Spleen (tissue), 7 donors: ENCODE measurements at regions not wholly inside any gene's neighbourhood (a gene's known extent, or its start where the extent isn't known, plus 50 kb on each side); places are given as distances from the start of the nearest gene placed in this dataset.

Source experiments
- POLR2AphosphoS5 ChIP-seq, 3 donors: sonication (generic); formaldehyde crosslinking; IDR thresholded peaks; one replicate each; pipeline ENCODE4 v1.5.1; 2017; ENCODE audit warnings: antibody characterized with exemption in 3 of 3
- TF ChIP-seq, protein P1 (sequence below), 11 experiments: fragments of 200-600 bp in 7 of 11; fragments of 450-650 bp in 4 of 11; sonication (generic) in 4 of 11; IDR thresholded peaks in 8 of 11; conservative IDR thresholded peaks in 3 of 11; 1 replicate in 7 of 11; 2 replicates in 4 of 11; pipeline versions ENCODE4 v1.4.0 to v1.8.0; 2016 to 2021; ENCODE audit warnings: antibody characterized with exemption in 11 of 11, inconsistent platforms in 4 of 11, mild to moderate bottlenecking in 1 of 11
- donor health status: DM: no; HTN: no; CAD: no; lungs with moderate emphysema.
- donor health status: DM: no; HTN: no; CAD: no.
- donor health status: DM: no; HTN: no; CAD: no.

DNA sequence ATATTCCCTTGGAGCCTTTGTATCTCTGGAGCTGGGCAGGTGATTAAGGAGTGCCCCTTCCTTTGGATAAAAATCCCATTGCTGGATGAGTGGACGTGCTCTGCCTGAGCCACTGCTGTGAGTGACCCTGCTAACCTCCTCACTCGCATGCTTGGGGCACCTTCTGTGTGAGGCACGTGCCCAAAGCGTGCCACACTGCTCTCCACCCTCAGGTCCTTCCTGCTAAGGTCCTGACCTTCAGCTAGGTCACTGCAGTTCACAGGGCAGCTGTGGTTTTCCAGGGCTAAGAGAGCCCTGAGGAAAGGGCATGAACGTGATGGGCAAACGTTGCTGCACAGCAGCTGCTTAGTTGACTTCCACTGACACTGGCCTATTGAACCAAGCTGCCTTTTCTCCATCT lies 204.4 kb upstream of the COBL start:
- peak in 2 of 3 donors; percentile 58 to 69 for TF ChIP-seq POLR2AphosphoS5 (IDR thresholded peaks at IDR 0.05)
- TF ChIP-seq, protein P1, sequence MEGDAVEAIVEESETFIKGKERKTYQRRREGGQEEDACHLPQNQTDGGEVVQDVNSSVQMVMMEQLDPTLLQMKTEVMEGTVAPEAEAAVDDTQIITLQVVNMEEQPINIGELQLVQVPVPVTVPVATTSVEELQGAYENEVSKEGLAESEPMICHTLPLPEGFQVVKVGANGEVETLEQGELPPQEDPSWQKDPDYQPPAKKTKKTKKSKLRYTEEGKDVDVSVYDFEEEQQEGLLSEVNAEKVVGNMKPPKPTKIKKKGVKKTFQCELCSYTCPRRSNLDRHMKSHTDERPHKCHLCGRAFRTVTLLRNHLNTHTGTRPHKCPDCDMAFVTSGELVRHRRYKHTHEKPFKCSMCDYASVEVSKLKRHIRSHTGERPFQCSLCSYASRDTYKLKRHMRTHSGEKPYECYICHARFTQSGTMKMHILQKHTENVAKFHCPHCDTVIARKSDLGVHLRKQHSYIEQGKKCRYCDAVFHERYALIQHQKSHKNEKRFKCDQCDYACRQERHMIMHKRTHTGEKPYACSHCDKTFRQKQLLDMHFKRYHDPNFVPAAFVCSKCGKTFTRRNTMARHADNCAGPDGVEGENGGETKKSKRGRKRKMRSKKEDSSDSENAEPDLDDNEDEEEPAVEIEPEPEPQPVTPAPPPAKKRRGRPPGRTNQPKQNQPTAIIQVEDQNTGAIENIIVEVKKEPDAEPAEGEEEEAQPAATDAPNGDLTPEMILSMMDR (IDR thresholded peaks at IDR 0.05 in 8 of 11, conservative IDR thresholded peaks at IDR 0.05 in 3 of 11), result no peak
